Left ventricle myocardium inferior (tissue), 1 donor: ENCODE measurements at regions not wholly inside any gene's neighbourhood (a gene's known extent, or its start where the extent isn't known, plus 50 kb on each side); places are given as distances from the start of the nearest gene placed in this dataset.

Experiments
- DNase-seq: peaks from one replicate; pipeline ENCODE4 v3.0.0-alpha.2; 2020
- H3K27ac ChIP-seq: fragments of 200-600 bp; replicated peaks from 2 replicates; pipeline ENCODE4 v1.8.0; 2021
- H3K27me3 ChIP-seq: fragments of 200-600 bp; 2 replicates; pipeline ENCODE4 v1.8.0; 2021; ENCODE audit warnings: low read depth
- H3K36me3 ChIP-seq: fragments of 200-600 bp; 2 replicates; pipeline ENCODE4 v1.8.0; 2021
- H3K4me1 ChIP-seq: fragments of 200-600 bp; 2 replicates; pipeline ENCODE4 v1.8.0; 2021
- H3K4me3 ChIP-seq: fragments of 200-600 bp; 2 replicates; pipeline ENCODE4 v1.8.0; 2021; ENCODE audit warnings: mild to moderate bottlenecking, moderate library complexity
- H3K9me3 ChIP-seq: fragments of 200-600 bp; replicated peaks from 2 replicates; pipeline ENCODE4 v1.8.0; 2021
- intact Hi-C: fragments of 100-400 bp; cut with micrococcal nuclease; formaldehyde crosslinking; loops from one replicate; pipeline ENCODE4 v1.11.0; 2022
- TF ChIP-seq, protein P1 (sequence below): fragments of 200-600 bp; IDR thresholded peaks from 2 replicates; pipeline ENCODE4 v1.8.0; 2021; ENCODE audit warnings: antibody characterized with exemption, mild to moderate bottlenecking, borderline replicate concordance
- donor health status: DM: no; HTN: yes; CAD: no; lungs with severe emphysema.

DNA sequence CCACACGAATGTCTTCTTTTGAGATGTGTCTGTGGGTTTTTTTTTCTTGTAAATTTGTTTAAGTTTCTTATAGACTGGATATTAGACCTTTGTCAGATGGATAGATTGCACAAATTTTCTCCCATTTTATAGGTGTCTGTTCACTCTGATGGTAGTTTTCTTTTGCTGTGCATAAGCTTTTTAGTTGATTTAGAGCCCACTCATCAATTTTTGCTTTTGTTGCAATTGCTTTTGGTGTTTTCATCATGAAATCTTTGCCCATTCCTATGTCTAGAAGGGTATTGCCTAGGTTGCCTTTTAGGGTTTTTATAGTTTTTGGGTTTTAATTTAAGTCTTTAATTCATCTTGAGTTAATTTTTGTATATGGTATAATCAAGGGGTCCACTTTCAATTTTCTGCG, 57.7 kb downstream of the NKX2-2 start:
- no peak overlapping the region for H3K27ac ChIP-seq
- H3K4me3 ChIP-seq = no peak overlapping the region
- no peaks in the 10 kb centered on the region for H3K36me3 ChIP-seq
- H3K27me3 ChIP-seq = peaks cover 72% of the 10 kb centered on the region
- H3K9me3 ChIP-seq = no peaks in the 10 kb centered on the region
- TF ChIP-seq, protein P1, sequence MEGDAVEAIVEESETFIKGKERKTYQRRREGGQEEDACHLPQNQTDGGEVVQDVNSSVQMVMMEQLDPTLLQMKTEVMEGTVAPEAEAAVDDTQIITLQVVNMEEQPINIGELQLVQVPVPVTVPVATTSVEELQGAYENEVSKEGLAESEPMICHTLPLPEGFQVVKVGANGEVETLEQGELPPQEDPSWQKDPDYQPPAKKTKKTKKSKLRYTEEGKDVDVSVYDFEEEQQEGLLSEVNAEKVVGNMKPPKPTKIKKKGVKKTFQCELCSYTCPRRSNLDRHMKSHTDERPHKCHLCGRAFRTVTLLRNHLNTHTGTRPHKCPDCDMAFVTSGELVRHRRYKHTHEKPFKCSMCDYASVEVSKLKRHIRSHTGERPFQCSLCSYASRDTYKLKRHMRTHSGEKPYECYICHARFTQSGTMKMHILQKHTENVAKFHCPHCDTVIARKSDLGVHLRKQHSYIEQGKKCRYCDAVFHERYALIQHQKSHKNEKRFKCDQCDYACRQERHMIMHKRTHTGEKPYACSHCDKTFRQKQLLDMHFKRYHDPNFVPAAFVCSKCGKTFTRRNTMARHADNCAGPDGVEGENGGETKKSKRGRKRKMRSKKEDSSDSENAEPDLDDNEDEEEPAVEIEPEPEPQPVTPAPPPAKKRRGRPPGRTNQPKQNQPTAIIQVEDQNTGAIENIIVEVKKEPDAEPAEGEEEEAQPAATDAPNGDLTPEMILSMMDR = no peak
- no peaks in the 10 kb centered on the region for H3K4me1 ChIP-seq
- intact Hi-C loops = no loop called here
- no peak for DNase-seq

DNA sequence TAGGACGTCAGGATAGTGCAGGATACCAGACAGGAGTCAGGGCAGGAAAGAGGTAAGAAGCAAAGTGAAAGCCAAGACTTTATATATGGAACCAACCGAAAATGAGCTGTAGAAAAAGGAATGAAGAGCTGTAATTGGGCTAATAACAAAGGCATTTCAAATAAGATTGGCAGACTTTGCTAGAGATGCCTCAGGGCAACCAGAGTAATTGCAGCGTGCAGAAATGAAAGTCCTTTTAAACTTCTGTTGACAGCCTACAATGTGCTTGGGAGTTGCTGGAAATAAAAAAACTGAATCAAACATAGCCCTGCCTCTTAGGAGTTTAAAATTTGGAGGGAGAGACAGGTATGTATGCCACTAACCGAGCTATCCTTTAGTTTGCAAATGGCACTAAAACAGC, 56.4 kb upstream of the NKX2-4 start:
- H3K4me3 ChIP-seq = no peak overlapping the region
- no peak for DNase-seq
- peaks cover 74% of the 10 kb centered on the region for H3K27me3 ChIP-seq
- H3K36me3 ChIP-seq = no peaks in the 10 kb centered on the region
- no peak overlapping the region for H3K27ac ChIP-seq
- intact Hi-C loops = no loop called here
- no peaks in the 10 kb centered on the region for H3K9me3 ChIP-seq
- no peaks in the 10 kb centered on the region for H3K4me1 ChIP-seq
- TF ChIP-seq, protein P1 = no peak

DNA sequence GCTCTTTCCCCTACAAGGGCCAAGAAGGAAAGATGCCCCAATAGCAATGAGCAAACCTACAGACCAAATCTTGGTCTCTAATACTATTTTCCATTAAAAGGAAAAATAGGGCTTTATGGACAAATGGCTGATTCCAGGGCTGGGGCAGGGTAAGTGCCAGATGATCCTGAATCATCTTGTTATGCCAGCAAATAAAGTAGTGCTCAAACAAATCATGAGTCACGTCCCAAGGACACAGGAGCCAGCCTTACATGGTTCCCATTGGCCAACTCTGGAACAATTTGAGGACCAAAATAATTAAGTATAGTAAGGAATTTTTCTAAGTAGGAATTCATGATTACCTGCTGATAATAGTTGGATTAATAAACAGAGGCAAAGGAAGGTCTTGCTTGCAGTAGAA, 53.2 kb upstream of the NKX2-4 start:
- Histone ChIP-seq H3K27ac (no peak overlapping the region), H3K4me3 (no peak overlapping the region), H3K27me3 (peaks cover 59% of the 10 kb centered on the region), H3K4me1 (no peaks in the 10 kb centered on the region), H3K36me3 (no peaks in the 10 kb centered on the region), H3K9me3 (no peaks in the 10 kb centered on the region)
- intact Hi-C loops = no loop called here
- TF ChIP-seq, protein P1 = no peak
- no peak for DNase-seq
